Stimulated activated CD4-positive, alpha-beta T cell treated with anti-CD3 and anti-CD28 coated beads, Interleukin-12 subunit alpha, Interleukin-12 subunit beta, amount 100 ng/mL, for 24 hours (primary cell): ENCODE measurements at regions not wholly inside any gene's neighbourhood (a gene's known extent, or its start where the extent isn't known, plus 50 kb on each side); places are given as distances from the start of the nearest gene placed in this dataset.

Experiments
- DNase-seq, 2 experiments: peaks; one replicate each; pipeline ENCODE4 v3.0.0-alpha.2; 2020; ENCODE audit warnings: low read depth in 2 of 2

GRCh38 chr15:62545467-62546227 is 380.6 kb upstream of the C2CD4B start:
- no peak for DNase-seq

- DNase-seq, result no peak
Measured at GRCh38 chr15:62546628-62547027, 381.5 kb upstream of the C2CD4B start.

GRCh38 chr15:62547584-62547983 is 382.5 kb upstream of the C2CD4B start:
- DNase-seq, result no peak

- no peak for DNase-seq
Measured at GRCh38 chr15:62549345-62549970, 384.4 kb upstream of the C2CD4B start.

- no peak for DNase-seq
Measured at GRCh38 chr15:62550106-62550505, 385.0 kb upstream of the C2CD4B start.

- DNase-seq, result no peak
Measured at GRCh38 chr15:62552444-62552843, 387.4 kb upstream of the C2CD4B start.

GRCh38 chr15:62553911-62554563 is 389.0 kb upstream of the C2CD4B start:
- DNase-seq, result no peak

- DNase-seq, result no peak
Measured at GRCh38 chr15:62558640-62559380, 393.7 kb upstream of the C2CD4B start.

- DNase-seq, result no peak
Measured at GRCh38 chr15:62559381-62559733, 394.3 kb upstream of the C2CD4B start.

GRCh38 chr15:62561059-62561519 is 396.0 kb upstream of the C2CD4B start:
- DNase-seq, result no peak

GRCh38 chr15:62561571-62561970 is 396.5 kb upstream of the C2CD4B start:
- no peak for DNase-seq

- DNase-seq, result no peak
Measured at GRCh38 chr15:62564886-62565633, 400.0 kb upstream of the C2CD4B start.

GRCh38 chr15:62565634-62566026 is 400.5 kb upstream of the C2CD4B start:
- DNase-seq, result no peak

GRCh38 chr15:62566248-62566647 is 401.2 kb upstream of the C2CD4B start:
- no peak for DNase-seq

- no peak for DNase-seq
Measured at GRCh38 chr15:62567501-62567900, 402.4 kb upstream of the C2CD4B start.

GRCh38 chr15:62568004-62568403 is 402.9 kb upstream of the C2CD4B start:
- DNase-seq, result no peak

- DNase-seq, result no peak
Measured at GRCh38 chr15:62568702-62569101, 403.6 kb upstream of the C2CD4B start.

GRCh38 chr15:62569460-62570404 is 404.6 kb upstream of the C2CD4B start:
- no peak for DNase-seq

GRCh38 chr15:62570405-62570783 is 405.3 kb upstream of the C2CD4B start:
- no peak for DNase-seq

GRCh38 chr15:62571072-62571471 is 406.0 kb upstream of the C2CD4B start:
- no peak for DNase-seq
